Neuronal stem cell (in vitro differentiated cells): ENCODE measurements at regions not wholly inside any gene's neighbourhood (a gene's known extent, or its start where the extent isn't known, plus 50 kb on each side); places are given as distances from the start of the nearest gene placed in this dataset.

Experiments
- DNase-seq: peaks from one replicate; pipeline ENCODE4 v3.0.0-alpha.2; 2013; ENCODE audit warnings: low spot score
- H2AFZ ChIP-seq: one replicate; pipeline ENCODE4 v1.6.1; 2013; ENCODE audit warnings: mild to moderate bottlenecking, low read length, inconsistent platforms
- H2AK5ac ChIP-seq: 2 replicates; pipeline ENCODE4 v1.6.1; 2013; ENCODE audit warnings: low read depth, mild to moderate bottlenecking, inconsistent platforms, low read length, moderate library complexity, mixed read lengths
- H2BK120ac ChIP-seq: 2 replicates; pipeline ENCODE4 v1.6.1; 2013; ENCODE audit warnings: low read depth, mild to moderate bottlenecking, inconsistent platforms, low read length, moderate library complexity, mixed read lengths
- H2BK12ac ChIP-seq: one replicate; pipeline ENCODE4 v1.6.1; 2013; ENCODE audit warnings: low read length, inconsistent platforms
- H2BK15ac ChIP-seq: 2 replicates; pipeline ENCODE4 v1.6.1; 2013; ENCODE audit warnings: mild to moderate bottlenecking, low read length, inconsistent platforms, mixed read lengths
- H2BK5ac ChIP-seq: one replicate; pipeline ENCODE4 v1.6.1; 2013; ENCODE audit warnings: inconsistent platforms, mild to moderate bottlenecking, low read length, moderate library complexity
- H3K14ac ChIP-seq: one replicate; pipeline ENCODE4 v1.6.1; 2013; ENCODE audit warnings: low read length, inconsistent platforms
- H3K18ac ChIP-seq: 2 replicates; pipeline ENCODE4 v1.6.1; 2013; ENCODE audit warnings: low read length, inconsistent platforms
- H3K23ac ChIP-seq: 2 replicates; pipeline ENCODE4 v1.6.1; 2013; ENCODE audit warnings: low read depth, mild to moderate bottlenecking, mixed read lengths, low read length, inconsistent platforms; ENCODE audit not compliant: poor library complexity
- H3K27ac ChIP-seq: replicated peaks from 3 replicates; pipeline ENCODE4 v1.5.1; 2013; ENCODE audit warnings: low read length, inconsistent platforms
- H3K27me3 ChIP-seq, 3 experiments: 2 replicates each; pipeline ENCODE4 v1.6.1; 2013; ENCODE audit warnings: low read length in 3 of 3, mild to moderate bottlenecking in 2 of 3, inconsistent platforms in 1 of 3, low read depth in 1 of 3, mixed read lengths in 1 of 3, moderate library complexity in 1 of 3; ENCODE audit not compliant: control insufficient read depth in 3 of 3, insufficient read depth in 3 of 3
- H3K36me3 ChIP-seq, 2 donors: replicated peaks in 1 of 2; 2 replicates each; pipeline ENCODE4 v1.6.1; 2013; ENCODE audit warnings: low read length in 2 of 2; ENCODE audit not compliant: control insufficient read depth in 2 of 2, insufficient read depth in 2 of 2
- H3K4ac ChIP-seq: 2 replicates; pipeline ENCODE4 v1.6.1; 2013; ENCODE audit warnings: inconsistent platforms, mild to moderate bottlenecking, low read length, moderate library complexity
- H3K4me1 ChIP-seq, 2 donors: 1 replicate in 1 of 2; 2 replicates in 1 of 2; pipeline ENCODE4 v1.6.1; 2013; ENCODE audit warnings: low read length in 2 of 2, low read depth in 1 of 2; ENCODE audit not compliant: control insufficient read depth in 2 of 2, insufficient read depth in 1 of 2
- H3K4me2 ChIP-seq: one replicate; pipeline ENCODE4 v1.6.1; 2013; ENCODE audit warnings: mild to moderate bottlenecking, low read length, inconsistent platforms; ENCODE audit not compliant: insufficient read depth, poor library complexity, severe bottlenecking
- H3K4me3 ChIP-seq, 2 donors: 2 replicates each; pipeline ENCODE4 v1.5.1; 2013; ENCODE audit warnings: low read length in 2 of 2, mild to moderate bottlenecking in 2 of 2, inconsistent platforms in 1 of 2, moderate library complexity in 1 of 2
- H3K79me1 ChIP-seq: one replicate; pipeline ENCODE4 v1.6.1; 2013; ENCODE audit warnings: low read depth, mild to moderate bottlenecking, inconsistent platforms, low read length, moderate library complexity
- H3K9ac ChIP-seq: one replicate; pipeline ENCODE4 v1.6.1; 2013; ENCODE audit warnings: mild to moderate bottlenecking, low read depth, low read length, inconsistent platforms; ENCODE audit not compliant: poor library complexity
- H3K9me3 ChIP-seq, 2 donors: replicated peaks in 1 of 2; 2 replicates each; pipeline versions ENCODE3 to v1.6.1; 2013; ENCODE audit warnings: low read length in 2 of 2, mild to moderate bottlenecking in 2 of 2, inconsistent platforms in 1 of 2, low read depth in 1 of 2, mixed read lengths in 1 of 2, moderate library complexity in 1 of 2; ENCODE audit not compliant: control insufficient read depth in 2 of 2, insufficient read depth in 1 of 2
- H4K8ac ChIP-seq: one replicate; pipeline ENCODE4 v1.6.1; 2013; ENCODE audit warnings: low read depth, mild to moderate bottlenecking, inconsistent platforms, low read length, moderate library complexity
- H4K91ac ChIP-seq: one replicate; pipeline ENCODE4 v1.6.1; 2013; ENCODE audit warnings: low read length, low read depth, mild to moderate bottlenecking, inconsistent platforms; ENCODE audit not compliant: poor library complexity
- WGBS, 2 donors: extraction: QIAGEN DNeasy Blood & Tissue Kit; methylation state at CpG; one replicate each; pipeline ENCODE4 v1.1.7; 2013; ENCODE audit warnings: missing lambda C conversion rate in 2 of 2, mixed read lengths in 1 of 2; ENCODE audit not compliant: insufficient read length in 2 of 2, insufficient replicate concordance in 1 of 2; ENCODE audit errors: extremely low coverage in 2 of 2; 5-methylcytosine and 5-hydroxymethylcytosine counted together

- Histone ChIP-seq H3K27ac (no peak overlapping the region), H3K14ac (no peak overlapping the region), H3K9ac (no peak overlapping the region), H2BK120ac (no peak overlapping the region), H3K9me3 (peaks cover 7 to 13% of the 10 kb centered on the region in 2 donors), H3K36me3 (no peaks in the 10 kb centered on the region), H2BK15ac (no peak overlapping the region), H2BK5ac (no peak overlapping the region), H3K27me3 (no peaks in the 10 kb centered on the region), H3K4ac (no peak overlapping the region), H2BK12ac (no peak overlapping the region), H4K8ac (no peak overlapping the region), H2AK5ac (no peak overlapping the region), H3K18ac (no peak overlapping the region), H3K79me1 (no peaks in the 10 kb centered on the region), H3K4me3 (no peak overlapping the region), H3K4me2 (no peak overlapping the region), H3K4me1 (peaks cover 0 to 3% of the 10 kb centered on the region in 2 donors), H2AFZ (no peak overlapping the region), H4K91ac (no peak overlapping the region), H3K23ac (no peak overlapping the region)
- DNase-seq = no peak
- WGBS, 2 donors = no CpG with 5 or more reads among the region's 12 CpGs
Observed at GRCh38 chr5:2143646-2144353, 261.1 kb upstream of the IRX4 start.

- H2BK120ac ChIP-seq = no peak overlapping the region
- H2AK5ac ChIP-seq = no peak overlapping the region
- no peak overlapping the region for H3K14ac ChIP-seq
- no peaks in the 10 kb centered on the region for H3K27me3 ChIP-seq
- H4K8ac ChIP-seq = no peak overlapping the region
- H3K79me1 ChIP-seq = no peaks in the 10 kb centered on the region
- H2BK12ac ChIP-seq = no peak overlapping the region
- no CpG with 5 or more reads among the region's 11 CpGs for WGBS, 2 donors
- H3K23ac ChIP-seq = no peak overlapping the region
- no peak for DNase-seq
- H3K4me3 ChIP-seq = no peak overlapping the region
- H3K27ac ChIP-seq = no peak overlapping the region
- no peaks in the 10 kb centered on the region for H3K4me1 ChIP-seq
- no peak overlapping the region for H4K91ac ChIP-seq
- no peak overlapping the region for H2AFZ ChIP-seq
- no peak overlapping the region for H3K4ac ChIP-seq
- H2BK15ac ChIP-seq = no peak overlapping the region
- H3K9me3 ChIP-seq = peaks cover 7 to 13% of the 10 kb centered on the region in 2 donors
- no peak overlapping the region for H3K18ac ChIP-seq
- no peak overlapping the region for H3K4me2 ChIP-seq
- H2BK5ac ChIP-seq = no peak overlapping the region
- no peak overlapping the region for H3K9ac ChIP-seq
- H3K36me3 ChIP-seq = no peaks in the 10 kb centered on the region
Observed at GRCh38 chr5:2143088-2143487, 260.4 kb upstream of the IRX4 start.

- H3K23ac ChIP-seq = no peak overlapping the region
- no peak overlapping the region for H2BK5ac ChIP-seq
- no peak overlapping the region for H3K4me3 ChIP-seq
Observed at GRCh38 chr5:2142456-2142954, 259.8 kb upstream of the IRX4 start.

GRCh38 chr5:2141254-2142000 lies 258.7 kb upstream of the IRX4 start:
- Histone ChIP-seq H3K79me1 (no peaks in the 10 kb centered on the region), H2AFZ (no peak overlapping the region), H4K8ac (no peak overlapping the region), H2BK12ac (no peak overlapping the region), H3K27ac (no peak overlapping the region), H3K9me3 (peaks cover 9 to 13% of the 10 kb centered on the region in 2 donors), H3K14ac (no peak overlapping the region), H2BK15ac (no peak overlapping the region), H3K23ac (no peak overlapping the region), H4K91ac (no peak overlapping the region), H2AK5ac (no peak overlapping the region), H3K4me3 (no peak overlapping the region), H3K27me3 (no peaks in the 10 kb centered on the region), H3K18ac (no peak overlapping the region), H2BK120ac (no peak overlapping the region), H3K9ac (no peak overlapping the region), H3K36me3 (no peaks in the 10 kb centered on the region), H3K4me1 (peaks cover 0 to 3% of the 10 kb centered on the region in 2 donors), H3K4ac (no peak overlapping the region), H3K4me2 (no peak overlapping the region), H2BK5ac (no peak overlapping the region)
- no CpG with 5 or more reads among the region's 26 CpGs for WGBS, 2 donors
- DNase-seq = no peak

More at GRCh38 chr5:2142456-2142954, 259.8 kb upstream of the IRX4 start:
- no peak for DNase-seq
- no peak overlapping the region for H4K91ac ChIP-seq
- peak overlapping the region; percentile 48 for H4K8ac ChIP-seq
- H3K4ac ChIP-seq = no peak overlapping the region
- H3K18ac ChIP-seq = peak overlapping the region; percentile 67
- no peak overlapping the region for H3K14ac ChIP-seq
- no peak overlapping the region for H2AK5ac ChIP-seq
- no peak overlapping the region for H3K9ac ChIP-seq
- H3K4me1 ChIP-seq = no peaks in the 10 kb centered on the region
- H3K27ac ChIP-seq = no peak overlapping the region
- H3K36me3 ChIP-seq = no peaks in the 10 kb centered on the region
- no peak overlapping the region for H3K4me2 ChIP-seq
- no peak overlapping the region for H2AFZ ChIP-seq
- no peak overlapping the region for H2BK12ac ChIP-seq
- H2BK120ac ChIP-seq = no peak overlapping the region
- no CpG with 5 or more reads among the region's 13 CpGs for WGBS, 2 donors
- peaks cover 7 to 13% of the 10 kb centered on the region in 2 donors for H3K9me3 ChIP-seq
- H3K79me1 ChIP-seq = no peaks in the 10 kb centered on the region
- no peak overlapping the region for H2BK15ac ChIP-seq
- H3K27me3 ChIP-seq = no peaks in the 10 kb centered on the region
